ENCODE measurements at regions not wholly inside any gene's neighbourhood (a gene's known extent, or its start where the extent isn't known, plus 50 kb on each side); places are given as distances from the start of the nearest gene placed in this dataset.

DNA sequence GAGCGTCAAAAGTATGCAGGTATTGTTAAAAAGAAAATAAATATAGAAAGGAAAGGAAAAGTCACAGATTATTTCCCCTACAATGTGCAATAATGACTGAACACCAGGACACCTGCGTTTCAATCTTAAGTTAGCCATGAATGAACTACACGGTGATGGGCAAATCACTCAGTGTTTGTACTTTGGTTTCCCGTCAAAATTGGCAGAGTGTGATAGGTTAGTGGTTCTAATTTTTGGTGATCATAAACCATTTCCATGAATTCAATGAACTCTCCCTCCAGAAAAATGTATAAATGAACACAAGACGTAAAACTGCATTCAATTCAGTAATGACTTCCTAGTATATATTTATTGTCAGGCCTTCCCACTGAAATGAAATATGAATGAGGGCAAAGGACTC, 59.0 kb upstream of the ITGA1 start:
- TF ChIP-seq, protein P1, sequence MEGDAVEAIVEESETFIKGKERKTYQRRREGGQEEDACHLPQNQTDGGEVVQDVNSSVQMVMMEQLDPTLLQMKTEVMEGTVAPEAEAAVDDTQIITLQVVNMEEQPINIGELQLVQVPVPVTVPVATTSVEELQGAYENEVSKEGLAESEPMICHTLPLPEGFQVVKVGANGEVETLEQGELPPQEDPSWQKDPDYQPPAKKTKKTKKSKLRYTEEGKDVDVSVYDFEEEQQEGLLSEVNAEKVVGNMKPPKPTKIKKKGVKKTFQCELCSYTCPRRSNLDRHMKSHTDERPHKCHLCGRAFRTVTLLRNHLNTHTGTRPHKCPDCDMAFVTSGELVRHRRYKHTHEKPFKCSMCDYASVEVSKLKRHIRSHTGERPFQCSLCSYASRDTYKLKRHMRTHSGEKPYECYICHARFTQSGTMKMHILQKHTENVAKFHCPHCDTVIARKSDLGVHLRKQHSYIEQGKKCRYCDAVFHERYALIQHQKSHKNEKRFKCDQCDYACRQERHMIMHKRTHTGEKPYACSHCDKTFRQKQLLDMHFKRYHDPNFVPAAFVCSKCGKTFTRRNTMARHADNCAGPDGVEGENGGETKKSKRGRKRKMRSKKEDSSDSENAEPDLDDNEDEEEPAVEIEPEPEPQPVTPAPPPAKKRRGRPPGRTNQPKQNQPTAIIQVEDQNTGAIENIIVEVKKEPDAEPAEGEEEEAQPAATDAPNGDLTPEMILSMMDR (IDR thresholded peaks at IDR 0.05) = no peak
- TF ChIP-seq POLR2AphosphoS5 (IDR thresholded peaks at IDR 0.05) (no peak), POLR2A (IDR thresholded peaks at IDR 0.05) (no peak)

Measured in prostate gland (tissue), 2 donors.